ENCODE measurements at regions not wholly inside any gene's neighbourhood (a gene's known extent, or its start where the extent isn't known, plus 50 kb on each side); places are given as distances from the start of the nearest gene placed in this dataset.

DNA sequence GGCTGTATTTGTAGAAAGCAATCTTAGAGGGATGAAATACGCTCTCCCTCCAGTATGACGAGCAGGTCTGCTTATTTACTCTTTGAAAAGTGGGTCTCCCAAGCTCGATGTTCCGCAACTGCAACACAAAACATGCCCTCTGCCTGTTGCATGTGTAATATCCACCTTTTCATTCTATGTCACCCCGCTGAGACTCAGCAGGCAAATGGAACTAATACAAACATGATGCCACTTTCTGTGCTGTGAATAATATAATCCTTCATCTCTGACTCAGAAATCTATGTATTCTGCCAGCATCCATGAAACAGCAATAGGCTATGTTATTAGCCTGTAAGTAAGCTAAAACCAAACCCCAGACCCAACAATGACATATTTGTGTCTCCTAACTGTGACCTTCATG is 200.8 kb upstream of the TMCO5A start:
- Mint-ChIP-seq H3K4me1 (ENCODE audit: low read depth) (no peaks in the 10 kb centered on the region), H3K9me3 (no peaks in the 10 kb centered on the region), H3K27me3 (peaks cover 3% of the 10 kb centered on the region), H3K36me3 (ENCODE audit: low read depth) (no peaks in the 10 kb centered on the region), H3K27ac (no peak overlapping the region), H3K4me3 (no peak overlapping the region)
- ChIA-PET POLR2A (no interaction called here), CTCF (no interaction called here)
- TF ChIP-seq, protein P1, sequence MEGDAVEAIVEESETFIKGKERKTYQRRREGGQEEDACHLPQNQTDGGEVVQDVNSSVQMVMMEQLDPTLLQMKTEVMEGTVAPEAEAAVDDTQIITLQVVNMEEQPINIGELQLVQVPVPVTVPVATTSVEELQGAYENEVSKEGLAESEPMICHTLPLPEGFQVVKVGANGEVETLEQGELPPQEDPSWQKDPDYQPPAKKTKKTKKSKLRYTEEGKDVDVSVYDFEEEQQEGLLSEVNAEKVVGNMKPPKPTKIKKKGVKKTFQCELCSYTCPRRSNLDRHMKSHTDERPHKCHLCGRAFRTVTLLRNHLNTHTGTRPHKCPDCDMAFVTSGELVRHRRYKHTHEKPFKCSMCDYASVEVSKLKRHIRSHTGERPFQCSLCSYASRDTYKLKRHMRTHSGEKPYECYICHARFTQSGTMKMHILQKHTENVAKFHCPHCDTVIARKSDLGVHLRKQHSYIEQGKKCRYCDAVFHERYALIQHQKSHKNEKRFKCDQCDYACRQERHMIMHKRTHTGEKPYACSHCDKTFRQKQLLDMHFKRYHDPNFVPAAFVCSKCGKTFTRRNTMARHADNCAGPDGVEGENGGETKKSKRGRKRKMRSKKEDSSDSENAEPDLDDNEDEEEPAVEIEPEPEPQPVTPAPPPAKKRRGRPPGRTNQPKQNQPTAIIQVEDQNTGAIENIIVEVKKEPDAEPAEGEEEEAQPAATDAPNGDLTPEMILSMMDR (IDR thresholded peaks at IDR 0.05): no peak
- intact Hi-C loops (cut with micrococcal nuclease): no loop called here
- ATAC-seq (no peak), DNase-seq (no peak)

DNA sequence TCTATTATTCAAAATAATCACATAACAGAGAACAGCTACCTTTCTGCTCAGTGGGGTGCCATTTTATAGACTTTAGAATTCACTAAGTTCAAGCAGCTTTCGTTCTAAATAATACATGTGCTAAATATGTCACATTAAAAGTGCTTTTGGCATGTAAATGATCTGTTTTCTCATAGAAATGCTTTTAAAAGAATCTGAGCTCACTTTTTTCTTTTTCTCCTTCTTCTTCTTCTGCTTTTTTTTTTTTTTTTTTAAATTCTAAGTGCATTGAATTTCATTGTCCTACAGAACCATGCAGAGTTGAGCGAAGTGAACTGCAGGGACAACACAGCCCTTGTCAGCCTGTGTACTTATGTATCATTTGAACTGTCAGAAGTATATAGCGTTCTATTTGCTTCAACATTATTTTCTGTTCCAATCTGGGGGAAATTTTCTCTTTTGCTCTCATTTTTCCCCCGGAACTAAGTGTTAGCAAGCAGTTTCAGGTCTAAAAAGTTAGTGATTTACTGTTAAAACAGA is 193.8 kb upstream of the TMCO5A start:
- DNase-seq (no peak), ATAC-seq (no peak)
- CTCF ChIA-PET: no interaction called here
- Mint-ChIP-seq H3K4me1 (ENCODE audit: low read depth) (no peaks in the 10 kb centered on the region), H3K4me3 (no peak overlapping the region), H3K36me3 (ENCODE audit: low read depth) (no peaks in the 10 kb centered on the region), H3K27me3 (no peaks in the 10 kb centered on the region), H3K27ac (no peak overlapping the region), H3K9me3 (peaks cover 2% of the 10 kb centered on the region)
- POLR2A ChIA-PET: no interaction called here
- intact Hi-C loops (cut with micrococcal nuclease): no loop called here
- TF ChIP-seq, protein P1 (IDR thresholded peaks at IDR 0.05): no peak

DNA sequence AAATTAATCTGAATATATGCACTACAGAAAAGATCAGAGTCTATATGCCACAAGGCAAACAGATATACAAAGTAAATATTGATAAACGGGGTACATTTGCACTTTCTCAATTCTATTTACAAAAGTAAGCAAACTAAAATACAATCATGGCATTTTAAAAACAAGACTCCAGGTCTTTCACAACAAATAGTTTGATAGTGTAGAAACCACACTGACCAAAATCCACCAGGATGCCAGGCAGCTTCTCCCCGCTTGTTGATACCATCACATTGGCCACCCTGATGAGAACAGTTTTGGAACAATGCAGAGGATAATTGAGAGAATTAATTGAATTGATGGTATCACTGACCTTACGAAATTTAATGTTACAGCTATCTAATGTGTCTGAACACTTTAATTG is 190.6 kb upstream of the TMCO5A start:
- H3K4me3 Mint-ChIP-seq: no peak overlapping the region
- H3K27me3 Mint-ChIP-seq: no peaks in the 10 kb centered on the region

DNA sequence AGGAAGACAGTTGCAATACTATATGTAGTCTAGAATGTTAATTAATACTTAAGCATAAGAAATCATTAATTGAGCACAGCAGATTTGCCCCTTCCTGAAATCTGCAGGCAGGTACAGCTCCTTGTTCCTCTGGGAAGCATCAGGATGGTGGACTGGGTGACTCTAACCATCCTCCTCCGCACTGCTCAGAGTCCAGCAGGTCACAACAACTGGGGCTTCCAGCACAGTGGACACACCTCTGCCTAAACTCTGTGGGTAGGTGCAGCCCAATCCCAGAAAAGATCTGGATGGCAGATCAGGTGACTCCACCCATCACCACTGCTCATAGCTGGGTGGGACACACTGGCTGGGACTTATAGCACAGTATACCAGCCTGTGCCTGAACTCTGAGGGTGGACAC is 189.9 kb upstream of the TMCO5A start:
- no peaks in the 10 kb centered on the region for H3K4me1 Mint-ChIP-seq (ENCODE audit: low read depth)
- intact Hi-C loops (cut with micrococcal nuclease): no loop called here
- no peak overlapping the region for H3K27ac Mint-ChIP-seq
- DNase-seq (no peak), ATAC-seq (no peak)
- H3K36me3 Mint-ChIP-seq (ENCODE audit: low read depth): no peaks in the 10 kb centered on the region
- POLR2A ChIA-PET: no interaction called here
- H3K27me3 Mint-ChIP-seq: no peaks in the 10 kb centered on the region
- peaks cover 2% of the 10 kb centered on the region for H3K9me3 Mint-ChIP-seq
- H3K4me3 Mint-ChIP-seq: no peak overlapping the region
- CTCF ChIA-PET: no interaction called here
- TF ChIP-seq, protein P1 (IDR thresholded peaks at IDR 0.05): no peak

More for the DNA sequence above, 190.6 kb upstream of the TMCO5A start:
- DNase-seq: no peak
- Mint-ChIP-seq H3K9me3 (peaks cover 2% of the 10 kb centered on the region), H3K36me3 (ENCODE audit: low read depth) (no peaks in the 10 kb centered on the region), H3K4me1 (ENCODE audit: low read depth) (no peaks in the 10 kb centered on the region), H3K27ac (no peak overlapping the region)
- TF ChIP-seq, protein P1 (IDR thresholded peaks at IDR 0.05): no peak
- no peak for ATAC-seq
- ChIA-PET CTCF (no interaction called here), POLR2A (no interaction called here)
- intact Hi-C loops (cut with micrococcal nuclease): no loop called here

DNA sequence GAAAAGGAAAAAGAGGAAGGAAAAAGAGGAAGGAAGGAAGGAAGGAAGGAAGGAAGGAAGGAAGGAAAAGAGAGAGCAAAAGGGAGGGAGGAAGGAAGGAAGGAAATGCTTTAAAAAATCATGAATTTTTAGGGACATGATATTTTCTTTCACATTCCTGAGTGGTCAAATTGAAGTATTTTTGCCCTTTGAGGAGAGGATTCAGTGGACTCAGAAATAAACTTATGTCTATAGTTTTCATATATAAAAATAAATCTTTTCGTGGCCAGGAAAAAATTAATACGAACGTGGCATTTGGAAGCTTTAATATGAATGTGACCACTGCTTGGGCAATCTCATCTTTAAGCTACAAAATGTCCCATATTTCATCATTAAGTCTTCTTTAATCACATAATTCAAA is 183.0 kb upstream of the TMCO5A start:
- H3K27ac Mint-ChIP-seq: no peak overlapping the region
- H3K9me3 Mint-ChIP-seq: no peaks in the 10 kb centered on the region
- ATAC-seq (no peak), DNase-seq (no peak)
- H3K4me1 Mint-ChIP-seq (ENCODE audit: low read depth): no peaks in the 10 kb centered on the region
- H3K27me3 Mint-ChIP-seq: no peaks in the 10 kb centered on the region
- TF ChIP-seq, protein P1 (IDR thresholded peaks at IDR 0.05): no peak
- no peaks in the 10 kb centered on the region for H3K36me3 Mint-ChIP-seq (ENCODE audit: low read depth)
- CTCF ChIA-PET: no interaction called here
- intact Hi-C loops (cut with micrococcal nuclease): no loop called here
- H3K4me3 Mint-ChIP-seq: no peak overlapping the region
- POLR2A ChIA-PET: no interaction called here
